Prostate gland (tissue), 2 donors: ENCODE measurements at regions not wholly inside any gene's neighbourhood (a gene's known extent, or its start where the extent isn't known, plus 50 kb on each side); places are given as distances from the start of the nearest gene placed in this dataset.

Experiments
- CTCF ChIP-seq, 4 experiments: fragments of 200-600 bp in 2 of 4; fragments of 450-650 bp in 2 of 4; sonication (generic) in 2 of 4; IDR thresholded peaks; 1 replicate in 3 of 4; 2 replicates in 1 of 4; pipeline ENCODE4 v1.5.1; 2016 to 2019; ENCODE audit warnings: antibody characterized with exemption in 4 of 4, mild to moderate bottlenecking in 2 of 4, moderate library complexity in 2 of 4
- POLR2A ChIP-seq: fragments of 450-650 bp; IDR thresholded peaks from one replicate; pipeline ENCODE4 v1.6.1; 2016; ENCODE audit warnings: antibody characterized with exemption, mild to moderate bottlenecking
- POLR2AphosphoS5 ChIP-seq: sonication (generic); formaldehyde crosslinking; IDR thresholded peaks from one replicate; pipeline ENCODE4 v1.6.1; 2017; ENCODE audit warnings: antibody characterized with exemption

DNA sequence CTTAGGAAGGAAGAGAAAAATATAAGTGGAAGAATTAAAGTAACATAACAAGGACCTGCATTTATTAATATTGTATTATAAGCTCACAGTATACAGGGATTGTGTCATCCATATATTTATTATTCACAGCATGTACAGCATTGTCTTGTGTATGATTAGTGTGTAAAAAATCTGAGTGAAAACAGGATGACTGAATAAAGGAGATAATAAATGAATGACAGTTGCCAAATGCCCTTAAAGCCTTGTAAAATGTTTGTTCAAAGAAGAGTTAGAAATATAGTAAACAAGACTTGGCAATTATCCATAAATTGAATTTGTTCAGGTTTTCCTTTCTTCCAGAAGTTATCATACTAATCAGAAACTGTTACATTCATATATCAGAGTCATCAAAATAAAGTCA, 172.7 kb downstream of the BTC start:
- no peak for TF ChIP-seq CTCF (IDR thresholded peaks at IDR 0.05)
- no peak for TF ChIP-seq POLR2AphosphoS5
- TF ChIP-seq POLR2A: no peak
